HG03571 (cell line): ENCODE measurements at regions not wholly inside any gene's neighbourhood (a gene's known extent, or its start where the extent isn't known, plus 50 kb on each side); places are given as distances from the start of the nearest gene placed in this dataset.
"Not testable (repeated sequence)": the region's sequence is repeated elsewhere in the genome, so short reads cannot be mapped to it uniquely, and the experiment has no call there.

Source experiments
- ATAC-seq: cut with Tn5 transposase; IDR thresholded peaks from one replicate; pipeline ENCODE4 v1.9.1; 2021; ENCODE audit not compliant: unreplicated experiment

- ATAC-seq: no peak
Observed at GRCh38 chr4:151865744-151866591, 105.2 kb upstream of the GATB start.

GRCh38 chr4:151865312-151865711, 104.5 kb upstream of the GATB start:
- ATAC-seq: no peak

- ATAC-seq: no peak
Observed at GRCh38 chr4:151864068-151864467, 103.3 kb upstream of the GATB start.

GRCh38 chr4:151862766-151863165, 102.0 kb upstream of the GATB start:
- no peak for ATAC-seq

GRCh38 chr4:151860561-151861093, 99.8 kb upstream of the GATB start:
- ATAC-seq: no peak

GRCh38 chr4:151859641-151860040, 98.8 kb upstream of the GATB start:
- ATAC-seq: no peak

GRCh38 chr4:151858356-151858755, 97.5 kb upstream of the GATB start:
- no peak for ATAC-seq

GRCh38 chr4:151857368-151857767, 96.6 kb upstream of the GATB start:
- no peak for ATAC-seq

- no peak for ATAC-seq
Observed at GRCh38 chr4:151855747-151856146, 94.9 kb upstream of the GATB start.

- no peak for ATAC-seq
Observed at GRCh38 chr4:151854731-151855130, 93.9 kb upstream of the GATB start.

- no peak for ATAC-seq
Observed at GRCh38 chr4:151853034-151853433, 92.2 kb upstream of the GATB start.

GRCh38 chr4:151852202-151852601, 91.4 kb upstream of the GATB start:
- no peak for ATAC-seq

- no peak for ATAC-seq
Observed at GRCh38 chr4:151851354-151851753, 90.5 kb upstream of the GATB start.

GRCh38 chr4:151850791-151851213, 90.0 kb upstream of the GATB start:
- ATAC-seq: no peak

- ATAC-seq: not testable (repeated sequence)
Observed at GRCh38 chr4:151845551-151845950, 84.7 kb upstream of the GATB start.

- no peak for ATAC-seq
Observed at GRCh38 chr4:151842430-151843079, 81.7 kb upstream of the GATB start.

GRCh38 chr4:151841107-151841506, 80.3 kb upstream of the GATB start:
- ATAC-seq: no peak

GRCh38 chr4:151835467-151835866, 74.7 kb upstream of the GATB start:
- no peak for ATAC-seq

- ATAC-seq: no peak
Observed at GRCh38 chr4:151833174-151833573, 72.4 kb upstream of the GATB start.

- ATAC-seq: no peak
Observed at GRCh38 chr4:151831526-151831925, 70.7 kb upstream of the GATB start.

- ATAC-seq: no peak
Observed at GRCh38 chr4:151830168-151830567, 69.4 kb upstream of the GATB start.

GRCh38 chr4:151829309-151829708, 68.5 kb upstream of the GATB start:
- ATAC-seq: no peak
